ENCODE measurements at regions not wholly inside any gene's neighbourhood (a gene's known extent, or its start where the extent isn't known, plus 50 kb on each side); places are given as distances from the start of the nearest gene placed in this dataset.

DNA sequence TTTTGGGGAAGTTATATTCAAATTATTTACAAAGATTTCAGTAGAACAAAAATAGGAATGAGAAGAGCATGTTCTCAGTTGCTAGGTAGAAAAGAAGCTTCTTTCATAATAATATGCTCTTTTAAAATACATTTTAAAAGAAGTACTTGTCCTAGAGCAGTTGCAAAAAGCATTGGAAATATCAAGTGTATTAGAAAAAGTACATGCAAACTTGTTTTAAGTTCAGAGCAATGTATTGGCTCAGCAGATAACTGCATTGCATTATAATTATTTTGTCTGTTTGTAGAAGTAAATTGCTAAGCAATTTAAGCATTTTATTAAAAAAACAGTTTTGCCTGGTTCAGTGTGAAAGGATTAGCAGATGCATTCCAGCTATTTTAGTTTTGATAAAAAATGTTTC, 806.4 kb downstream of the USP25 start:
- H3K4me3 ChIP-seq (ENCODE audit: low read depth, low read length), result no peak overlapping the region
- H3K27ac ChIP-seq, result no peak overlapping the region
- H3K36me3 ChIP-seq (replicated peaks), result no peaks in the 10 kb centered on the region
- TF ChIP-seq, protein P1, sequence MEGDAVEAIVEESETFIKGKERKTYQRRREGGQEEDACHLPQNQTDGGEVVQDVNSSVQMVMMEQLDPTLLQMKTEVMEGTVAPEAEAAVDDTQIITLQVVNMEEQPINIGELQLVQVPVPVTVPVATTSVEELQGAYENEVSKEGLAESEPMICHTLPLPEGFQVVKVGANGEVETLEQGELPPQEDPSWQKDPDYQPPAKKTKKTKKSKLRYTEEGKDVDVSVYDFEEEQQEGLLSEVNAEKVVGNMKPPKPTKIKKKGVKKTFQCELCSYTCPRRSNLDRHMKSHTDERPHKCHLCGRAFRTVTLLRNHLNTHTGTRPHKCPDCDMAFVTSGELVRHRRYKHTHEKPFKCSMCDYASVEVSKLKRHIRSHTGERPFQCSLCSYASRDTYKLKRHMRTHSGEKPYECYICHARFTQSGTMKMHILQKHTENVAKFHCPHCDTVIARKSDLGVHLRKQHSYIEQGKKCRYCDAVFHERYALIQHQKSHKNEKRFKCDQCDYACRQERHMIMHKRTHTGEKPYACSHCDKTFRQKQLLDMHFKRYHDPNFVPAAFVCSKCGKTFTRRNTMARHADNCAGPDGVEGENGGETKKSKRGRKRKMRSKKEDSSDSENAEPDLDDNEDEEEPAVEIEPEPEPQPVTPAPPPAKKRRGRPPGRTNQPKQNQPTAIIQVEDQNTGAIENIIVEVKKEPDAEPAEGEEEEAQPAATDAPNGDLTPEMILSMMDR (IDR thresholded peaks at IDR 0.05; ENCODE audit: low read depth, low read length, missing control alignments), result no peak
- H3K27me3 ChIP-seq (replicated peaks), result no peaks in the 10 kb centered on the region
- in situ Hi-C loops (cut with HindIII; ENCODE audit: low pct_ligation_motif_present, low sequenced_read_pairs), result no loop called here
- no peak for DNase-seq

DNA sequence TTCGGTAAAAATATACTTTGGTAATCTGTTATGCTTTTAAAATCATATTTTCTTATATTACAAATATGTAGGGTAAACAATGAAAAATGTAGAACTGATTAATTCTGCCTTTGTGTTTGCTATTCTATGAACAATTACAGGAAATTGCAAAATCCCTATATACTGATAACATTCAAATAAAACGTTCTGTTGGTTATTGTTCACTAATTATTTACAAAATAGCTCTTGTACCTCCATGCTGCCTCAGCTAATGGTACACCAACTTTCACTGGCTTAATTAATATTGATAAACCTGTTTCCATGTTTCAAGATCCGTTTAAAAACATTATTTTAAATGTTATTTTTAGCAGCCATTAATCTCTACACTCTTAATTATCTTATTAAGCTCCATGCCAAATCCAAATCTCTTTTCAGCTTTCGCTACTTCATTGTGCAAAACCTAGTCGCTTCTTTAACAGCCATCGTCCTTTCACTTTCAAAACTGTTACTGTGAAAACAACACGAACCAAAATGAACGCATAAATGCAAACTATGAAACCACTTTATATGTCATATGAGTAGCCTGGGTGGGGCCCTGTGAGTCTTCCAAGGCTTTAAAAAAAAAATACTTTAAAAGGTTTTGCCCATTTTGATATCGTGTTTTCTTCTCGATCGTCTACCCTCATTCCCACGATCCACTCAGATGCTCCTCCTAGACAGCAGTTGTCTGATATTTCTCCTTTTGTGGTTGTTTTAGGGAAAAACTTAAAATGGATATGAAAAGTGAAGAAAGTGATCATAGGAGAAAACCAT, 807.1 kb downstream of the USP25 start:
- H3K36me3 ChIP-seq (replicated peaks), result no peaks in the 10 kb centered on the region
- TF ChIP-seq, protein P1 (IDR thresholded peaks at IDR 0.05; ENCODE audit: low read depth, low read length, missing control alignments), result no peak
- in situ Hi-C loops (cut with HindIII; ENCODE audit: low pct_ligation_motif_present, low sequenced_read_pairs), result no loop called here
- H3K27ac ChIP-seq, result no peak overlapping the region
- H3K27me3 ChIP-seq (replicated peaks), result no peaks in the 10 kb centered on the region
- DNase-seq, result no peak
- H3K4me3 ChIP-seq (ENCODE audit: low read depth, low read length), result peak overlapping the region; percentile 43

DNA sequence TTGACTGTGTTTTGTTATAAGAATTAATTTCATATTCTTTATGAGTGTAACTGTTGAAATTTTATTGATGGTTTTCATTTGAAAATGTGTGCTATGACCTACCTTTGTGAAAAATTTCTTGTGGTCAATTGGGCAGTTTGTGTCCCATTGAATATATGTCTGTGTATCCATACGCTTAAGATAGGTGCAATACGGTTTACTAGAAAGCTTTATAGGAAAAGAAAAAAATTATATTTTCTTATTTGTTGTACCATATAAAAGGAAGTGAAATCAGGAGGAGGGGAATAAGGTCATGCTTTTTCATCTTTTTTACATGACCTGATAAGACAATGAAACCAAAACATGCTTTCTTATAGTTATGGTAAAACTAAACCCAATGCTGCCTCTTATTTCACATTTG, 807.7 kb downstream of the USP25 start:
- no peaks in the 10 kb centered on the region for H3K27me3 ChIP-seq (replicated peaks)
- H3K4me3 ChIP-seq (ENCODE audit: low read depth, low read length), result peak overlapping the region; percentile 43
- DNase-seq, result no peak
- H3K27ac ChIP-seq, result no peak overlapping the region
- TF ChIP-seq, protein P1 (IDR thresholded peaks at IDR 0.05; ENCODE audit: low read depth, low read length, missing control alignments), result no peak
- no peaks in the 10 kb centered on the region for H3K36me3 ChIP-seq (replicated peaks)
- in situ Hi-C loops (cut with HindIII; ENCODE audit: low pct_ligation_motif_present, low sequenced_read_pairs), result no loop called here

- no peak for DNase-seq
- TF ChIP-seq, protein P1 (IDR thresholded peaks at IDR 0.05; ENCODE audit: low read depth, low read length, missing control alignments), result no peak
- in situ Hi-C loops (cut with HindIII; ENCODE audit: low pct_ligation_motif_present, low sequenced_read_pairs), result no loop called here
- Histone ChIP-seq H3K27ac (no peak overlapping the region), H3K27me3 (replicated peaks) (no peaks in the 10 kb centered on the region), H3K4me3 (ENCODE audit: low read depth, low read length) (no peak overlapping the region), H3K36me3 (replicated peaks) (no peaks in the 10 kb centered on the region)
Measured at GRCh38 chr21:16538405-16538804, 808.6 kb downstream of the USP25 start.

GRCh38 chr21:16538936-16539440, 809.2 kb downstream of the USP25 start:
- in situ Hi-C loops (cut with HindIII; ENCODE audit: low pct_ligation_motif_present, low sequenced_read_pairs), result no loop called here
- TF ChIP-seq, protein P1 (IDR thresholded peaks at IDR 0.05; ENCODE audit: low read depth, low read length, missing control alignments), result no peak
- Histone ChIP-seq H3K4me3 (ENCODE audit: low read depth, low read length) (no peak overlapping the region), H3K27me3 (replicated peaks) (no peaks in the 10 kb centered on the region), H3K36me3 (replicated peaks) (no peaks in the 10 kb centered on the region), H3K27ac (no peak overlapping the region)
- no peak for DNase-seq
